Endothelial cell of umbilical vein (primary cell): ENCODE measurements at regions not wholly inside any gene's neighbourhood (a gene's known extent, or its start where the extent isn't known, plus 50 kb on each side); places are given as distances from the start of the nearest gene placed in this dataset.

ENCODE experiments used
- CTCF ChIP-seq, 2 donors: IDR thresholded peaks; 1 replicate in 1 of 2; 2 replicates in 1 of 2; pipeline ENCODE4 v1.5.1; 2011; ENCODE audit warnings: low read length in 2 of 2, mild to moderate bottlenecking in 2 of 2, moderate library complexity in 2 of 2, control low read depth in 1 of 2, inconsistent platforms in 1 of 2, low read depth in 1 of 2; ENCODE audit not compliant: insufficient read depth in 1 of 2; ENCODE audit errors: extremely low read depth in 1 of 2
- EZH2 ChIP-seq: IDR thresholded peaks from 2 replicates; pipeline ENCODE4 v1.6.1; 2012; ENCODE audit warnings: borderline replicate concordance, low read depth, mild to moderate bottlenecking, moderate library complexity, low read length, inconsistent platforms; ENCODE audit not compliant: severe bottlenecking
- MAX ChIP-seq: IDR thresholded peaks from 2 replicates; pipeline ENCODE4 v1.6.1; 2011; ENCODE audit not compliant: insufficient read depth, insufficient read length
- MYC ChIP-seq: IDR thresholded peaks from one replicate; pipeline ENCODE4 v1.6.1; 2011; ENCODE audit warnings: mild to moderate bottlenecking, low read depth, low read length
- POLR2A ChIP-seq: IDR thresholded peaks from 2 replicates; pipeline ENCODE4 v1.6.1; 2012; ENCODE audit warnings: low read depth, mild to moderate bottlenecking, control low read depth, low read length
- POLR2AphosphoS5 ChIP-seq: IDR thresholded peaks from 2 replicates; pipeline ENCODE4 v1.6.1; 2012; ENCODE audit warnings: low read depth, mild to moderate bottlenecking, control low read depth, low read length, moderate library complexity; ENCODE audit not compliant: insufficient read depth

GRCh38 chr1:47565676-47566075, 127.8 kb downstream of the FOXD2 start:
- TF ChIP-seq CTCF (IDR thresholded peaks at IDR 0.05; ENCODE audit: extremely low read depth in 1 of 2, insufficient read depth in 1 of 2, low read depth in 1 of 2, low read length in 2 of 2) (no peak), EZH2 (no peak), POLR2A (no peak), MAX (no peak), POLR2AphosphoS5 (no peak), MYC (no peak)
